ENCODE measurements at regions not wholly inside any gene's neighbourhood (a gene's known extent, or its start where the extent isn't known, plus 50 kb on each side); places are given as distances from the start of the nearest gene placed in this dataset.
"Not testable (repeated sequence)": the region's sequence is repeated elsewhere in the genome, so short reads cannot be mapped to it uniquely, and the experiment has no call there.

DNA sequence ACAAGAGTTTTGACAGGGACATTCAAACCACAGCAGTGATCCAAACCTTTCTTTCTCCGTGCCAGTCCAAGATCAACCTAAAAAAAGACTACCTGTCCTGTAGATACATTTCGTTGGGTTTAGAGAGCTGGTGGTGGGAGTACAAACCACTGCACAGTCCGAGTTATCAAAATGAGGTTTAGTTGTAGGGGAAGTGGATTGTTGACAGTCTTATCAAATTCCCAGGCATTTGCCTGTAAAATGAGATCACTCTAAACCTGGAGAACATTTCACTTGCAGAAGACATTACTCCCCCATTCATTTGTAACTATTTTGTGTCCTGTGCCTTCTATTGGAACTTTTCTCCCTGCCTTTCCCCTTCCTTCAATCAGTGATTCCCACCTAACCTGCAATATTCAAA is 469.6 kb upstream of the JARID2 start (continued):
- TF ChIP-seq, protein P1, sequence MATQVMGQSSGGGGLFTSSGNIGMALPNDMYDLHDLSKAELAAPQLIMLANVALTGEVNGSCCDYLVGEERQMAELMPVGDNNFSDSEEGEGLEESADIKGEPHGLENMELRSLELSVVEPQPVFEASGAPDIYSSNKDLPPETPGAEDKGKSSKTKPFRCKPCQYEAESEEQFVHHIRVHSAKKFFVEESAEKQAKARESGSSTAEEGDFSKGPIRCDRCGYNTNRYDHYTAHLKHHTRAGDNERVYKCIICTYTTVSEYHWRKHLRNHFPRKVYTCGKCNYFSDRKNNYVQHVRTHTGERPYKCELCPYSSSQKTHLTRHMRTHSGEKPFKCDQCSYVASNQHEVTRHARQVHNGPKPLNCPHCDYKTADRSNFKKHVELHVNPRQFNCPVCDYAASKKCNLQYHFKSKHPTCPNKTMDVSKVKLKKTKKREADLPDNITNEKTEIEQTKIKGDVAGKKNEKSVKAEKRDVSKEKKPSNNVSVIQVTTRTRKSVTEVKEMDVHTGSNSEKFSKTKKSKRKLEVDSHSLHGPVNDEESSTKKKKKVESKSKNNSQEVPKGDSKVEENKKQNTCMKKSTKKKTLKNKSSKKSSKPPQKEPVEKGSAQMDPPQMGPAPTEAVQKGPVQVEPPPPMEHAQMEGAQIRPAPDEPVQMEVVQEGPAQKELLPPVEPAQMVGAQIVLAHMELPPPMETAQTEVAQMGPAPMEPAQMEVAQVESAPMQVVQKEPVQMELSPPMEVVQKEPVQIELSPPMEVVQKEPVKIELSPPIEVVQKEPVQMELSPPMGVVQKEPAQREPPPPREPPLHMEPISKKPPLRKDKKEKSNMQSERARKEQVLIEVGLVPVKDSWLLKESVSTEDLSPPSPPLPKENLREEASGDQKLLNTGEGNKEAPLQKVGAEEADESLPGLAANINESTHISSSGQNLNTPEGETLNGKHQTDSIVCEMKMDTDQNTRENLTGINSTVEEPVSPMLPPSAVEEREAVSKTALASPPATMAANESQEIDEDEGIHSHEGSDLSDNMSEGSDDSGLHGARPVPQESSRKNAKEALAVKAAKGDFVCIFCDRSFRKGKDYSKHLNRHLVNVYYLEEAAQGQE (IDR thresholded peaks at IDR 0.05; ENCODE audit: unreplicated experiment) = no peak

GRCh38 chr6:14781772-14782525 is 463.9 kb upstream of the JARID2 start:
- 0 out of 3 replicates have a peak, but pooled peaks cover 8% of the 10 kb centered on the region for H3K9me3 Mint-ChIP-seq
- TF ChIP-seq NANOG (IDR thresholded peaks at IDR 0.05; ENCODE audit: borderline replicate concordance) (peak; percentile 52; the same call in 1 of the 2 replicates), CREB1 (CRISPR knock-in tag; IDR thresholded peaks at IDR 0.05; ENCODE audit: low read depth) (no peak), ZNF331 (CRISPR knock-in tag; IDR thresholded peaks at IDR 0.05; ENCODE audit: low read depth) (no peak)
- no peak overlapping the region for H3K27ac Mint-ChIP-seq
- Histone ChIP-seq H3K27ac (ENCODE audit: low read depth) (no peak overlapping the region; the same call in 1 of the 2 replicates), H3K4me1 (ENCODE audit: insufficient read depth) (peaks cover 37% of the 10 kb centered on the region), H3F3A (replicated peaks; ENCODE audit: low read depth) (peaks cover 10% of the 10 kb centered on the region; the same call in 1 of the 2 replicates), H3K36me3 (ENCODE audit: insufficient read depth) (no peaks in the 10 kb centered on the region), H4K20me1 (replicated peaks; ENCODE audit: insufficient read depth) (no peaks in the 10 kb centered on the region), H3K4me2 (no peak overlapping the region), H3K27me3 (ENCODE audit: insufficient read depth) (no peaks in the 10 kb centered on the region), H3K9me2 (ENCODE audit: insufficient read depth) (no peaks in the 10 kb centered on the region), H3K79me2 (replicated peaks; ENCODE audit: insufficient read depth) (0 out of 2 replicates have a peak, but pooled peaks cover 4% of the 10 kb centered on the region), H2AFZ (no peak overlapping the region), H3K4me3 (no peak overlapping the region)
- peaks cover 8% of the 10 kb centered on the region for H3K36me3 Mint-ChIP-seq (ENCODE audit: low read depth)
- peaks cover 10% of the 10 kb centered on the region for H3K27me3 Mint-ChIP-seq (ENCODE audit: insufficient read depth, low read depth, poor library complexity)
- DNase-seq (ENCODE audit: low spot score) (peak; percentile 28), ATAC-seq (no peak)
- peaks cover 64% of the 10 kb centered on the region for H3K4me1 Mint-ChIP-seq
- H3K4me3 Mint-ChIP-seq = no peak overlapping the region

DNA sequence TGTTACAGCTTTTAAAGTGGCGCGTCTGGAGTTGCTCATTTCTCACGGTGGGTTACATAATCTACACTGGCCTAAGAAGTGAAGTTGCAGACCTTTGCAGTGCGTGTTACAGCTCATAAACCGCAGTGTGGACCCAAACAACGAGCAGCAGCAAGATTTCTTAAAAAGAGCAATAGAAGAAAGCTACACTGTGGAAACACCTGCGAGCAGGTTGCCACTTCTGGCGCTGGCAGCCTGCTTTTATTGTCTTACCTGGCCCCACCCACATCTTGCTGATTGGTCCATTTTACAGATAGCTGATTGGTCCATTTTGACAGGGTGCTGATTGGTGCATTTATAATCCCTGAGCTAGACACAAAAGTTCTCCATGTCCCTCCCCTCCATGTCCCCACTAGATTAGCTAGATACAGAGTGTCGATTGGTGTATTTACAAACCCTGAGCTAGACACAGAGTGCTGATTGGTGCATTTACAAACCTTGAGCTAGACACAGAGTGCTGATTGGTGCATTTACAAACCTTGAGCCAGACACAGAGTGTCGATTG is 462.9 kb upstream of the JARID2 start:
- not testable (repeated sequence) for H3K36me3 ChIP-seq (ENCODE audit: insufficient read depth); H3K9me3 Mint-ChIP-seq; ATAC-seq; H4K20me1 ChIP-seq (replicated peaks; ENCODE audit: insufficient read depth); H3K9me2 ChIP-seq (ENCODE audit: insufficient read depth); H3K36me3 Mint-ChIP-seq (ENCODE audit: low read depth); H3K79me2 ChIP-seq (replicated peaks; ENCODE audit: insufficient read depth); H3K4me3 Mint-ChIP-seq; H3K27me3 ChIP-seq (ENCODE audit: insufficient read depth); H3K4me3 ChIP-seq; DNase-seq (ENCODE audit: low spot score); H2AFZ ChIP-seq; H3K4me2 ChIP-seq
- Mint-ChIP-seq H3K4me1 (peaks cover 67% of the 10 kb centered on the region), H3K27me3 (ENCODE audit: insufficient read depth, low read depth, poor library complexity) (peaks cover 15% of the 10 kb centered on the region), H3K27ac (peak overlapping the region; percentile 50; the same call in 1 of the 2 replicates)
- H3F3A ChIP-seq (replicated peaks; ENCODE audit: low read depth) = peaks cover 10% of the 10 kb centered on the region; the same call in 1 of the 2 replicates
- H3K4me1 ChIP-seq (ENCODE audit: insufficient read depth) = peaks cover 28% of the 10 kb centered on the region
- peak overlapping the region; percentile 99; the same call in 1 of the 2 replicates for H3K27ac ChIP-seq (ENCODE audit: low read depth)
